Ammon's horn (tissue), 1 donor: ENCODE measurements at regions not wholly inside any gene's neighbourhood (a gene's known extent, or its start where the extent isn't known, plus 50 kb on each side); places are given as distances from the start of the nearest gene placed in this dataset.
"Not testable (repeated sequence)": the region's sequence is repeated elsewhere in the genome, so short reads cannot be mapped to it uniquely, and the experiment has no call there.

Experiments used
- DNase-seq: peaks from one replicate; pipeline ENCODE4 v3.0.0-alpha.2; 2016; ENCODE audit warnings: low spot score

DNA sequence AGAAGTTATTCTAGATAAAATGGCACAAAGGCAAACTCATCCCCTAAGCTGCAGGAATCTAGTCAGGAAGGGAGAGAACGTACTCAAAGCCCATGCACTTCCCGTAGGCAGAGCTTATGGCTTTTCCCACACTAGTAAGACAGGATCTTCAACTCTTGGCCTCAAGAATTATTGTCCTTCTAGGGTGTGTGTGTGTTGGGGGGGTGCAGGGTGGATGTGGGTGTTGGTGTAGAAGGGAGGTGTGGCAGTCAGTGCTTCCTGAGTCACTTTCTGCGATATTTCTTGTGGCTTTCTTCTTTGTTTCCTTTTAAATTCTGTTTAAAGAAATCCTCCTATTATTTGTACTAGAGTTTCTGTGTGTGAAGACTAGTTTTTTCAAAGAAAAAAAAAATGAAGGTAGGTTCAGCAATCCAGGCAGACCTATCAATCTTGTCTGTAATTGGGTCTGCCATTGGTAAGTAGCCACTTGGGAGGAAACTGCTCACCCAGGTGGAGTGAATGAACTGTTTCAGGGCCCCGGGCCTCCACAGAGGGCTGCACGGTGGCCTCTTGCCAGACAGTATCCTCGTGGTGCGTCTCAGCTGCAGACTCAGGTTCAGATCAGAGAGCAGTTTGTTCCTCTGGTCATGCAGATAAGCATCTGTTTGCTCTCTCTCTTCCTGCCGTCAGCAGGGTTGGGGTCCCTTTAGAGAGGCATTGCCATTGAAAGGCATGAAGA lies 131.9 kb downstream of the NPR3 start:
- DNase-seq = no peak

DNA sequence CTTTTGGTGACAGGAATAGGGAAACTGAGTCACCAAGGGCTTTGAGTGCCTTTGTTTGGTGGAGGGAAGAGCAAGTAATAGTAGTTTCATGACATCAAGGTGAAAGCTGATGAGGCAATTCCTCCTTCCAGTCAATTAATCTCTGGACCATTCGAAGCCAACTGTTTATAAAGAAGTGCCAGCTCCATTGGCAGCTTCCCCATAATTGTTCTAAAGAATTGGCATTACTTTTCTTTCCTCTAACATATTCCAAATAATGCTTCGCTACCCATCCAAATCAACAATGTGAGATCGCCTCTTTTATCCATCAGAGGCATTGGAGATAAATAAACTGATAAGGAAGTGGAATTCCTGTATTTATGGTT lies 132.4 kb downstream of the NPR3 start:
- DNase-seq = no peak

DNA sequence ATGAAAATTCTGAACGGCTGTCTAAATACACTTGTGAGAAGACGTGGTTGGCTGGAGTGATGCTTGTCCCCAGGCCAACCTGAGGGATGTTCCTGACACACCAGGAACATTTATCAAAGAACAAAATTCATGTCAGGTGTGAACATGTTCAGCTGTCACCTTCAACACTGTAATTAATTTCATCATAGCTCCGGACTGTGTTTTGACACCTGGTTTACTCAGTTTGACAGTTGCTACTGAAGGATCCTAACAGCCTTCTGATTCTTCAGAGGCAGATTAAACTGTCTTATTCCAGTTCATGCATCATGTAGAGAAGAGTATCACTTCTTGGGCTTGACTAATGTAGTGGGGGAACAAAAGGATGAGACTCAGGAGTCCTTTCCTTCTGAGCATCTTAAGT lies 134.1 kb downstream of the NPR3 start:
- no peak for DNase-seq

DNA sequence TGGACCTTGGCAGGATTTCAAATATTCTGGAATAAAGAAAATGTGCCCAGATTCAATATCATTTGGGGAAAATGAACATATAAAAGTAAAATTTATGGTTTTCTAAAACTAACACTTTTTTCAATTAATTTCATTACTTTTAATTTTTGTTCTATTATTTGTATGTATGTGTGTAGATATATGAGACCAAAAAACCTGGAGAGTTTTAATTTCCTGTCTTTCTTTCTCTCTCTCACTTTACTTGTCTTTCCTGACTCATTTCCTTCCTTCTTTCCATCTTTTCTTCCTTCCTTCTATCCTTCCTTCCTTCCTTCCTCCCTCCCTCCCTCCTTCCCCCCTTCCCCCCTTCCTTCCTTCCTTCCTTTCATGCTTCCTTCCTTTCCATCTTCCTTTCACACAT lies 137.0 kb downstream of the NPR3 start:
- no peak for DNase-seq

DNA sequence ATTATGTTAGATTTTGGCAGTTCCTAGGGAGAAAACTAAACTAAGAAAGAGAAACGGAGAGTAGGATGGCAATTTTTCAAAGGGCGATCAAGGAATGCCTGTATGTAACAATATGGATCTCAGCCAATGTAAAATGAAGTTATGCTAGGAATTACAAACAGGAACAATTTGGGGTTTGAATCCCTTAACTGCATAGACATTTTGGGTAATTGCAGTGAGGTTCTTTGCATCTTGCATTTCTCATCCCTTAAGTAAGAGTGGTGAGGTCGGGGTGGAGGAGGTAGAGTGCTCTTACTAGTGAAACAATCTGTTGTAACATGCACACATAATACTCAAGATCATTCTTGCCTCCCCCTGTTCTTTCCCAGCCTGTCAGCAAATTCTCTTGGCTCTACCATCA lies 137.6 kb downstream of the NPR3 start:
- DNase-seq = no peak

DNA sequence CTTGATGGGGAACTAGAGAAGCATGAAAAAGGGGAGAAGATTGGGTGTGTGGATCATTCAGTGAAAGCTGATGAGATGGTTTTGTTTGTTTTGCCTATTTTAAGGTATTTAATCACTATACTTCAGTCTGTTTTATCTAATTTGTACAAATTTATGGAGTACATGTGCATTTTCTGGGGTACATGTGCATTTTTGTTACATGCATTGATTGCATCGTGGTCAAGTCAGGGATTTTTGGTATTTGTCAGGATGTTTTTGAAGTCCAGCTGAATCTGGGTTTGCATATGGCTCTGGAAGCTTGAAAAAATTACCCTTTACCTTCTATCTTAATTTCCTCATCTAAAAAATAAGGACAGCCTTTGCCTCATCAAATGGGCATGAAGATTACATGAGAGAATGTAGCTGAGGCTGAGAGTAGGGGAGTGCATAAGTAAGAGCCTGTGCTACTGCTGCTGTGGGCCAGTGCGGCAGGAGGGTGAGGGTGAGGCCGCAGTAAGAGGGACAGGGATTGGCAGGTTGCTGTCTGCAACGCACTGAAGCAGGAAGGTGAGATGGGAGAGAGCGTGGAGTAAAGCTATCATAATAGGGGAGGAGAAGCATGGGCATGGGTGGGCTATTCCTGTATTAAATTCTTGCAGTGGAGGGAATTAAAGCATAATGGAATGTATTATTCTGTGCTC lies 139.8 kb downstream of the NPR3 start:
- no peak for DNase-seq

DNA sequence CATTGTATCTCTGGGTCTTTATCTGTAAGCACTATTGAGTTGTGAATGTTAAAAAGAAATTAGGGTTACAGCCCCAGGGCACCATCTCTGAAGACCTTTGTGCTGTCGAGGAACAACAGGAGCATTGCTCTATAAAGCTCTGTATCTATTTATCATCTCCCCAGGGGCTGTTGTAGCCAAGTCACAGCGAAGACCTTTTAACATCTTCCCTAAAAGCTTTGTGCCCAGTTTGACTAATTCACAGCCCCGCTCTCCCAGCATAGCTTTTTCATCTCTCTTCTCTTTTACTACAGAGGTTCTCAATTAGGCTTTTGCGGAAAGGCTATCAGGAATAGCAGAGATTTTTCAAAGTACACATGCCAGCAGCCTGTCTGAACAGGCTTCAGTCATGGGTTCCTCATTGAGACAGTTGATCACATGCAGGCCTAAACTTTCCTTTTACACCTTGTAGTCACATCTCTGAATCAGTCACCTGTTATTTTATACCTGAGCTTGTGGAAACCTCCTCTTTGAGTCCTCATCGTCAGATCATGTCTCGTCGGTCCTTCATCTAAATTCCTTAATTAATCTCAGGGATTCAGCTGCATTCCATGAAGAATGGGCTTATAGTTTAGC lies 140.5 kb downstream of the NPR3 start:
- DNase-seq = no peak

DNA sequence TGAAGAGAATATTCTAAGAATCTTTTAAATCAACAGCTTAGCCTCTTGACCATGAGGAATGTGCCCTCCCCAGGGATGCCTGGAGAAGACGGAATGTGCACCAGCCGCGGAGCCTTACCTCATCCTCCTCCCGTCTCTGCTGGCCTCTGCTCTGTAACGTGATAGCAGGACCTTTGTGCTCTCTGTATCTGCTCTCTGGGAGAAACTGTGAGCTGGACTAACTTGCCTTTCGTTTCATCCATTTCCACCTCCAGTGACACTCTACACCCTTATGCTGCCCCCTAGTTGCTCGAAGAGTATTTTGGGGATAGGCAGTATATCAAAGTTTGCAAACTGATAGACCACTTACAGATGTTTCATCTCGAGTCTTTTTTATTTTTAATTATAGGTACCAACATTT lies 141.4 kb downstream of the NPR3 start:
- no peak for DNase-seq

DNA sequence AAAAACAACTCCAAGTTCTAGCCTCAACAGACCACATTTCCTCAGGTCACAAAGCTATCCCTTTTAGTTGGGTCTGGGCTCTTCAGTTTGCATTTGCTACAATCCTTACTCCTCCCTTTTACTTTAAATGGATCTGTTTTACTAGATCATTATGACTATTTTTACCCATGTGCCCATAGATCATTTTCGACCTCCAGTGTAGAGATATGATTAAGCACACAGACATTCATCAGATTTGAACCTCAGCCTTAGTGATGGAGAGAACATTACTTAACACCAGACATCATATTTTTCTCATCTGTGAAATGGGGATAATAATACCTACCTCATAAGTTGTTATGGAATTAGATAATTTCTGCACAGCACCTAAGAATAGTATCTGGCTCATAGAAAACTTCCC lies 141.9 kb downstream of the NPR3 start:
- DNase-seq = no peak

DNA sequence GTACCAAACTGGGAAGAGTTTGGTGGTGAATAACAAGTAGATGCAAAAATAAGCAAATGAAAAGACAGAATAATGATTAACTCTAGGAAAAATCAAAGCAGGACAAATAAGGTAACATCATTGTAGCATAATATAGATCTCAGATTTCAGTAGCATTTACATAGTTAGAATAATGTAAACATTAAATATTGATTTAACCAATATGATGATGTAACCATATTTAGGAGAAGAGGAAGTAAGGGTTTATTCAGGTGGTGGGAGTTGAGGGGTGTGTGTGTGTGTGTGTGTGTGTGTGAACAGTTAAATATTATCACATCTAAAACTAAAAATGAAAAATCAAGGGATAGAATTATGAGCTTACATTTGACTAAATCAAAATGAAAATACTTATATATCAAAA lies 143.4 kb downstream of the NPR3 start:
- DNase-seq = no peak

DNA sequence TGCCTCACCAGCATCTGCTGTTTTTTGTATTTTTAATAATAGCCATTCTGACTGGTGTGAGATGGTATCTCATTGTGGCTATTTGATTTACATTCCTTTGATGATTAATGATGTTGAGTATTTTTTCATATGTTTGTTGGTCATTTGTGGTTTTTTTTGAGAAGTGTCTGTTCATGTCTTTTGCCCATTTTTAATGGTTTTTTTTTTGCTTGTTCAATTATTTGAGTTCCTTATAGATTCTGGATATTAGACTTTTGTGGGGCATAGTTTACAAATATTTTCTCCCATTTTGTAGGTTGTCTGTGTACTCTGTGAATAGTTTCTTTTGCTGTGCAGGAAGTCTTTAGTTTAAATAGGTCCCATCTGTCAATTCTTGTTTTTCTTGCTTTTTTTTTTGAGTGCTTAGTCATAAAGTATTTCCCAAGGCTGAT lies 148.1 kb downstream of the NPR3 start:
- no peak for DNase-seq

DNA sequence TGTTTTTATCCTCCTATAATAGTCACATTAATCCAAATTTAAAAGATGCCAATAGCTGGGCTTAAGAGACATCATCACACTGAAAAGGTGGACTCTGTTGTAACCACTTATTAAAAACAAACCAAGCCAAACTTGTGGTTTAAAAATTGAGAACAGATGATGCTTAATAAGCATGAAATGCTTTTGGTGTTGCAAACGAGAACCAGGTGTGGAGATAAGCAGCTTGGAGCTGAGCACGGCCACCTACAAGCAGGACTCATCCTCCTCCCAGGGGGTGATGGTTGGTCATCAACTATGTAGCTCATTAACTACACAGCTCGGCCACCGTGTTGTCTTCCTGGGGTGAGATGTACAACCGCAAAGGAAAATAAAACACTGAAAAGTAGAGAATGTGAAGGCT lies 154.4 kb downstream of the NPR3 start:
- DNase-seq = no peak

DNA sequence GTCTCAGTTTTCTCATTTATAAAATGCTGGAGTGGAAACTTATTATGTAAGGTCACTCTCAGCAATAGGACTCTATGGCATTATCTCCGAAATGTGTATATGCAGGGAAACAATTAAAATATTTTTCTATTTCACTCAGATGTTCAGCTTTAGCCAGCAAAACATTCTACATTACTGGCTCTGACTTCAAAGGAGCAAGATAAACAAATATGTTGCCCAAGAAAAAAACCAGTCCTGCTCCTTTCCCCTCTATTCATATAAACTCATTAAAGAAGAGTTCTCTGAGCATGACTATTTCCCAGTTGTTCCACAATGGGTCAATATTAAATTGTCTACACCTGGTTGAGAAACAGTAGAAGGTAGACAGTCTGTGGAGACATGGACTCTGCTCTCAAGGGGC lies 155.0 kb downstream of the NPR3 start:
- DNase-seq = no peak

DNA sequence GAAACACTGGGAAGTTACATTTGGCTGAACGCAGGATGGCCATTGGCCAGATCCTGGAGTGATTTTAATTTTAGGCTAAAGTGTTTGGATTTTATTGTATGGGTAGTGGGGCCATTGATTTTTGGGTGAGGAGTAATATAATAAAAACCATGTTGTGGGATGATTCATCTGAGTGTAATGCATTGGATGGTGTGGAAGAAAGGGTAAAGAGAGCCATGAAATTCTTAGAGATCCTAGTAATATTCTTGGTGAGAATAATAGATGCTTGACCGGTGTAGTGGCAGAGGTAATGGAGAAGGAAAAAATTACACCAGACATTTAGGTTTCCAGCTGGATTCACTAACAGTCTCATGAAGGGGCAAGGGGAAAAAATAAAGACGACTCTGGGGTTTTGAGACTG lies 158.1 kb downstream of the NPR3 start:
- no peak for DNase-seq

DNA sequence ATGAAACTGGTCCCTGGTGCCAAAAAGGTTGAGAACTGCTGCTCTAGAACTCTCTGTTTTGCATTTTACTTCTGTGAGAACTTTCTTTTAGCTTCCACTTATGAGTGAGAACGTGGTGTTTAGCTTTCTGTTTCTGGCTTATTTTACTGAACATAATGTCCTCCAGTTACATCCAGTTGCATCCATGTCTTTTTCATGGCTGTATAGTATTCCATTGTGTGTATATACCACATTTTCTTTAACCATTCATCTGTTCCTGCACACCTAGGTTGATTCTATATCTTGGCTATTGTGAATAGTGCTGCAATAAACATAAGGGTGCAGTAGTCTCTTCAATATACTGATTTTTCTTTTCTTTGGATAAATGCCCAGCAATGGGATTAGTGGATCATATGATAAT lies 165.7 kb downstream of the NPR3 start:
- no peak for DNase-seq

DNA sequence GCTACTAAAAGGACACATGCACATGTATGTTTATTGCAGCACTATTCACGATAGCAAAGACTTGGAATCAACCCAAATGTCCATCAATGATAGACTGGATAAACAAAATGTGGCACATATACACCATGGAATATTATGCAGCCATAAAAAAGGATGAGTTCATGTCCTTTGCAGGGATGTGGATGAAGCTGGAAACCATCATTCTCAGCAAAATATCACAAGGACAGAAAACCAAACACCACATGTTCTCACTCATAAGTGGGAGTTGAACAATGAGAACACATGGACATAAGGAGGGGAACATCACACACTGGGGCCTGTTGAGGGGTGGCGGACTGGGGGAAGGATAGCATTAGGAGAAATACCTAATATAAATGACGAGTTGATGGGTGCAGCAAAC lies 168.2 kb downstream of the NPR3 start:
- not testable (repeated sequence) for DNase-seq

DNA sequence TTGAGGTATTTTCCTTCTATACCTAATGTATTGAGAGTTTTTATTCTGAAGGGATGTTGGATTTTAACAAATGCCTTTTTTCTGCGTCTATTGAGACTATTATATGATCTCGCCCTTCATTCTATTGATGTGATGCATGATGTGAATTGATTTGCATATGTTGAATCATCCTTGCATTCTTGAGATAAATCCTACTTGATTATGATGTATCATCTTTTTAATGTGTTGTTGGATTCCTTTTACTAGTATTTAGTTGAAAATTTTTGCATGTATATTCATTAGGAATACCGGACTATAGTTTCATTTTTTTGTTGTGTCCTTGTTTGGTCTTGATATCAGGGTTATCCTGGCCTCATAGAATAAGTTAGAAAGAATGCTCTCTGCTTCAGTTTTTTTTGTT lies 169.7 kb downstream of the NPR3 start:
- no peak for DNase-seq

DNA sequence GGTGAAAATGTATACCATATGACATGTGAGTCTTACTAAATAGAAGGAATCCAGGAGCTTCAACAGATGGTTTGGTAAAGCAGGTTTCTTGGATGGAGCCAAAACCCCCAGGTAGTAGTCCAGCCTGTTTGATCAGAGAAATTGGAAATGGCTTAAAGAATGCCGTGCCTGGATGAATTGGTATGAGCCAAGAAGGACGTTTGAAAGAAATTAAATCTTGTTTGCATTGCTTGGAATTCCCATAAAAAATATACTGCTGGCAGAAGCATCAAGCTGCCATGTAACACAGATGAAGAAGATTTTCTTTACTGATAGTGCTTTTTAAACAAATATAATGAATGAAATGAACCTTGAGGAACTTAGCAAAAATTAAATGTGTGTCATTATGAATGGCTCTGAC lies 176.3 kb downstream of the NPR3 start:
- no peak for DNase-seq

DNA sequence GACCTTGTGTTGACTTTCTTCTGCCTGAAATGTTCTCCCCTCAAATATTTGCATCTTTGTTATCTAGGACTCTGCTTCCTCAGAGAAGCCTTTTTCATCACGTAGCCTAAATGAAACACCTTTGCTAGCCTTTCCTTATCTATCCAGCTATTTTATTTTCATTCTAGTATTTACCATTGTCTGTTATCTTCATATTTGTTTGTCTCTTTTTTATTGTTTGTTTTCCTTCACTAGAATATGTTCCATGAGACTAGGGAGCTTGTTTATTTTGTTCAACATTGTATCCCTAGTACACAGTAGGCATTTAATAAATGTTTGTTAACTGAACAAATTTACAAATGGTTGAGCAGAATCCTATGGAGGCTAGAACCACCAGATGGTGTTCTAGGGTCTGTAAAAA lies 178.0 kb downstream of the NPR3 start:
- DNase-seq = no peak

DNA sequence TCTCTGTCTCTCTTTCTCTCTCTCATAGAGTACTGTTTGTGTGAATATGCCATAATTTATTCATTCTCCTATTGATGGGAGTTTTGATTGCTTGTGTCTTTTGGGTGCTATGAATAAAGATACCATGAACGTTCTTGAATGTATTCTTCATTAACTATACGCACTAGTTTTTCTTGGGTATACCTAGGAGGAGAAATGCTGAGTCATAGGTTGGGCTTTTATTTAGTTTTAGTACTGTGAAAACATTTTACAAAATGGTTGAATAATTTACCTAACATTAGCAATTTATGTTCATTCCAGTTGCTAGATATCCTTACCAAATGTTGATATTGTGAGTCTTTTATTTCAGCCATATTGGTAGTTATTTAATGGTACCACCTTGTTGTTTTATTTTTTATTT lies 192.5 kb downstream of the NPR3 start:
- DNase-seq = no peak

DNA sequence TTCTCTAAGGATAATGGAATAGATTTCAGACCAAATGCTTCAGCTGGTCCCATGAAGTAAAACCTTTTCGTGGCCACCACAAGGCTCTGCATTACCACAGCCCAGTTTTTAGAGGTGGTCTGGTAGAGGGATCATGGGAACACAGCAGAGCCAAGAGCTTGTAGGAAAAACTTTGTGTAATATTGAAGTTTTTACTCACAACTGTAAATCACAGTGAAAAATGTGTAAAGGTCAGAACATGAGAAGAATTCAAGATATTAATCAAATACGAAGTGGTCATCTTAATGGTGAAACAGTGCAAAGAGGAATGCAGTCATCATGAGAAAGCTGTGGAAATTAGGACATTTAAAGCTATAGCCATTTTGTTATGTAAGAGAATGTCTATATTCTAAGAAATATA lies 197.5 kb downstream of the NPR3 start:
- no peak for DNase-seq

DNA sequence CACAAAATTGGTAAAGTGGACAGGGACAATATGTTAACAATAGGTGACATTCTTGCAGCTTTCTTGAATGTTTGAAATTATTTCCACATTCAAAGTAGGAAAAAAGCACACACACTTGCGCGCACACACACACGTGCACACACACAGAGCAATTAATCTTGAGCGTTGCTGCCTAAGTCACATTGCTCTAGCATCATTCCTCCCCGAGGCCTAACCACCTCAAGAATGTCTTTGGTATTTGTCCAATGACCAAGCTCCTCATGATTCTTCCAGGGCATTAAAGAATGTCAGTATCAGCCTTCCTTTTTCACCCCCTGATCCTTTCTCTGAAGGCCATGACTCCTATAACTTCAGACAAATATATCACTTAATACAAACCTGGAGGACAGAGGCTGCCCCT lies 198.1 kb downstream of the NPR3 start:
- DNase-seq = no peak

DNA sequence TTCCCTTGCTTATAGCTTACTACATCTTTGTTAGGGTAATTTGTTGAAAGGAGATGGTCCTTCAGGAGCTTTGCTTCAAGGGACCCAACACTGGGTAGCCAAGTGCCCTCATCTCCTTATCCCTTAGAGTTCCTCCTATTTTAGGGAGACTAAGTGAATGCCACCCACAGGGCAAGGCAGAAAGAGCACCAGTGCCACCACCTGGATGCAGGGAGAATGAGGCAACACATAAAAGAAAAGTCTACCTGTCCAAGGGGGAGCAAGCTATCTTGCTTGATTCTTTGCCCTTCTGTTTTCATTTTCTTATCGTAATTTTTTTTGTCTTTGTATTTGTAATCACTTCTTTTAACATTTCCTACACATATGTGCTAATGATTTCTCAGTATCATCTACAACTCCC lies 205.5 kb downstream of the NPR3 start:
- no peak for DNase-seq

DNA sequence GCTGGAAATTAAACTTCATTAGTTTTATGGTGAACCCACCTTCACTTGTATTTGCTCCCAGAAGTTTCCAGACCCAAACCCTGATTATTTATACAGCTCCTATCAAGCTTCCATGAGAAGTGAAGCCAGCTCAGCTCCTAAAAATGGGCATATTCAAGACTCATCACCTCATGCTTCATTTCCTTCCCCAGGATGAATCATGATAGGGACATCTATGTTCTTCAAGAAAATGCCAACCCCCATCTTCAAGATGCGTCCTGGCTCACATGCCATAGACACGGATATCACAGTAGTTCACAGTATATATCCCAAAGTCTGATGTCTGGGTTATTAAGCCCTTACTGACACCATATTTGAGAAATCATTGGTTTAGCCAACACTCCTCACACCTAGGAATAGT lies 217.6 kb downstream of the NPR3 start:
- DNase-seq = no peak
